ENCODE measurements at regions not wholly inside any gene's neighbourhood (a gene's known extent, or its start where the extent isn't known, plus 50 kb on each side); places are given as distances from the start of the nearest gene placed in this dataset.

DNA sequence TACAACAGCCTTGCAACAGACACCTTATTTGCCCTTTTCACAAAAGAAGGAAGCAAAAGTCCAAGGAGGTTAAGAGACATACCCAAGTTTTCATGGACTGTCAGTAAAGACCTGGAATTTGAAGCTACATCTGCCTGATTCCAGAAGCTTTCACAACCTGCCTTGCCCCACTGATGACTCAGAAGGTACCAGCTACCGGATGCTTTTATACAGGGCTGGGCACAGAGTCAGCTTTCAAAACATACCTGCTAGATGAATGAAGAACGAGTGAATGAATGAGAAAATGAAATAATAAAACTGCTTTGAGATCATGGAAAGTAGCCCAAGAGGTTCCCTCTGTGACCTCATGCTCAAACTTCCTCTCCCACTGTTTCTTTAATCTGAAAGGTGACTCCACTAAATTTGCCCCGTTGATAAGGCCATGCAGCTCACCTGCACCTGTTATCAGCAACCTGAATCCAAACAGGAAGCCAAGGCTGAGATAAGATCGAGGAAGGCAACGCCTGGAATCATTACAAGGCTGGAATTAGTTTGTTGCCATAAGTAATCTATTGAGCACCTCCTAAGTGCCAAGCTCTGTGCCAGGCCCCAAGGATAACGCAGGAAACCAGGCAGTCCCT lies 151.5 kb downstream of the WDR11 start:
- H3K4me3 ChIP-seq (ENCODE audit: low read depth, low read length): no peak overlapping the region
- no peak for TF ChIP-seq CTCF (IDR thresholded peaks at IDR 0.05; ENCODE audit: insufficient read depth, low read depth, low read length)
- no peak for DNase-seq (ENCODE audit: low read depth)

- no peak overlapping the region for H3K4me3 ChIP-seq (ENCODE audit: low read depth, low read length)
- no peak for DNase-seq (ENCODE audit: low read depth)
- no peak for TF ChIP-seq CTCF (IDR thresholded peaks at IDR 0.05; ENCODE audit: insufficient read depth, low read depth, low read length)
Observed at GRCh38 chr10:121005948-121006587, 154.9 kb downstream of the WDR11 start.

- TF ChIP-seq CTCF (IDR thresholded peaks at IDR 0.05; ENCODE audit: insufficient read depth, low read depth, low read length): no peak
- no peak for DNase-seq (ENCODE audit: low read depth)
- H3K4me3 ChIP-seq (ENCODE audit: low read depth, low read length): no peak overlapping the region
Observed at GRCh38 chr10:121007264-121007663, 156.1 kb downstream of the WDR11 start.

DNA sequence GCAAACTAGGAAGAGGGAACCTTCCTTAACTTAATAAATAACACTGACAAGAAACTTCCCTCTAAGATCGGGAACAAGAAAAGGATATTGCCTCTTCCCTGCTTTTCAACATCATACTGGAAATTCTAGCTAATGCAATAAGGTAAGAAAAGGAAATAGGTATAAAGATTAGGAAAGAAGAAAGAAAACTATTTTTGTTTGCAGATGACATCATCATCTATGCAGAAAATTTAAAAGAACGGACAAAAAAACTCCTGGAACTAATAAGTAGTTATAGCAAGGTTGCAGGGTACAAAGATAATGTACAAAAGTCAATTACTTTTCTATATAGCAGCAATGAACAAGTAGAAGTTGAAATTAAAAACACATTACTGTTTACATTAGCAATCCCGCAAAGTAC lies 164.8 kb downstream of the WDR11 start:
- no peak overlapping the region for H3K4me3 ChIP-seq (ENCODE audit: low read depth, low read length)
- TF ChIP-seq CTCF (IDR thresholded peaks at IDR 0.05; ENCODE audit: insufficient read depth, low read depth, low read length): no peak
- DNase-seq (ENCODE audit: low read depth): no peak

DNA sequence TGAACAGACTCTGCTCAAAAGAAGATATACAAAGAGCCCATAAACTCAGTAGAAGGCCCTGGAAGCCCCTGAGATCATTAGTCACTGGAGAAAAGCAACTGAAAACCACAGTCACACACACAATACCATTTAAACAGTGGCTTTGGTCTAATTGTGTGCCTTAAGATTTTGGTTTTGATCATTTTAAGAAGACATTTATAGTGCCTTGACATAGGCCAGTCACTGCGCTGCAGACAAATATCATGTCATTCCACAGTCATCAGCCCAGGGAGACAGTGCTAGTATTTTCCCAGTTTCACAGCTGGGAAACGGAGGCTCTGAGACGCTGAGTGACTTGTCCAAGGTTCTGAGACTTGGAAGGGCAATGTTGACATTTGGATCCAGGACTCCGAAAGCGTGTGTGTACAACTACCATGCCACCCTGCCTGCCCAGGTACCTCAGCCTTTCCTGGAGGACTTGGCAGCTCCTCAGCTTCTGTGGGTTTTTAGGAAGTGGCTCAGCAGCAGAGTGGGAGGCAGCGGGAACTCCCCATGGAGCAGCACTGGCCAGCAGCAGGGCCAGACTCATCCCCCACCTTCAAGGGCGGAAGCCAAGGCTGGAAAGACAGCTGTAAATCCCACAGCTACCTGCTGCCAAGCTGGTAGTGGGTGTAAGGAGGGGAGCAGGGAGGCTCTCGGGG lies 173.9 kb downstream of the WDR11 start:
- no peak for DNase-seq (ENCODE audit: low read depth)
- H3K4me3 ChIP-seq (ENCODE audit: low read depth, low read length): no peak overlapping the region
- no peak for TF ChIP-seq CTCF (IDR thresholded peaks at IDR 0.05; ENCODE audit: insufficient read depth, low read depth, low read length)

DNA sequence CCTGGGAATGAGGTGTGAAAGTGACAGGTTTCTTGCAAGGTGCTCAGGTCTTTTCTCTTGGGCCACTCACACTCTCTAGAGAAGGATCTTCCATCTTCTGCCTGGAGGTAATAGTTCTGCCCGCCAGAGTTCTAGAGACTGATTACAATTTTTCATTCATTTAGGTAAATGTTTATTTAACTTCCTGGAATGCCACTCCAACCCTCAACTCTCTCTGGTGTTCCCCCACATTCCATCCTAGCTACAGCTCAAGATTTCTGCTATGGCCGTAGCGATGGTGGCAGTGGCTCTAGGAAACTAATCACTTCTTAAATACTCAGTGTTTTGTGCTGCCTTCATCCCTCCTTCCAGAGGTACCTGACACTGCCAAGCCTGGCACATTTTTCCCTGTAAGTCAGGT lies 174.6 kb downstream of the WDR11 start:
- no peak for TF ChIP-seq CTCF (IDR thresholded peaks at IDR 0.05; ENCODE audit: insufficient read depth, low read depth, low read length)
- no peak overlapping the region for H3K4me3 ChIP-seq (ENCODE audit: low read depth, low read length)
- no peak for DNase-seq (ENCODE audit: low read depth)
